Astrocyte (in vitro differentiated cells and primary cell): ENCODE measurements at regions not wholly inside any gene's neighbourhood (a gene's known extent, or its start where the extent isn't known, plus 50 kb on each side); places are given as distances from the start of the nearest gene placed in this dataset.

ENCODE experiments used
- DNase-seq: peaks from one replicate; pipeline ENCODE4 v3.0.0-alpha.2; 2010; ENCODE audit warnings: low read depth
- FAIRE-seq: peaks from 2 replicates; lab custom pipeline; 2011; peaks lifted over from hg19 to GRCh38; lab: Jason Lieb, UNC
- H2AFZ ChIP-seq: 2 replicates; pipeline ENCODE4 v1.6.0; 2012; ENCODE audit warnings: low read depth, low read length, inconsistent platforms
- H3K27ac ChIP-seq: 2 replicates; pipeline ENCODE4 v1.5.1; 2011; ENCODE audit warnings: low read depth, low read length, inconsistent platforms
- H3K27me3 ChIP-seq: 2 replicates; pipeline ENCODE4 v1.6.0; 2011; ENCODE audit warnings: low read length, inconsistent platforms; ENCODE audit not compliant: insufficient read depth
- H3K36me3 ChIP-seq: 2 replicates; pipeline ENCODE4 v1.5.1; 2011; ENCODE audit warnings: low read length, inconsistent platforms; ENCODE audit not compliant: insufficient read depth
- H3K4me1 ChIP-seq: 2 replicates; pipeline ENCODE4 v1.5.1; 2011; ENCODE audit warnings: low read length, inconsistent platforms; ENCODE audit not compliant: insufficient read depth
- H3K4me2 ChIP-seq: 2 replicates; pipeline ENCODE4 v1.6.0; 2012; ENCODE audit warnings: low read length, inconsistent platforms
- H3K4me3 ChIP-seq: 2 replicates; pipeline ENCODE4 v1.5.1; 2011; ENCODE audit warnings: low read depth, mild to moderate bottlenecking, low read length, inconsistent platforms; ENCODE audit not compliant: insufficient read depth
- H3K79me2 ChIP-seq: 2 replicates; pipeline ENCODE4 v1.6.0; 2012; ENCODE audit warnings: mild to moderate bottlenecking, low read length, inconsistent platforms; ENCODE audit not compliant: insufficient read depth
- H3K9ac ChIP-seq: 2 replicates; pipeline ENCODE4 v1.6.0; 2012; ENCODE audit warnings: mild to moderate bottlenecking, low read length, inconsistent platforms
- H3K9me3 ChIP-seq: 2 replicates; pipeline ENCODE4 v1.5.1; 2012; ENCODE audit warnings: low read depth, mild to moderate bottlenecking, low read length, inconsistent platforms; ENCODE audit not compliant: insufficient read depth
- H4K20me1 ChIP-seq: 2 replicates; pipeline ENCODE4 v1.6.0; 2012; ENCODE audit warnings: low read length, inconsistent platforms; ENCODE audit not compliant: insufficient read depth
- H3K27ac Mint-ChIP-seq: one replicate; pipeline ENCODE4 v1.8.0; 2021; ENCODE audit warnings: mild to moderate bottlenecking, mixed read lengths; ENCODE audit not compliant: unreplicated experiment
- H3K27me3 Mint-ChIP-seq: one replicate; pipeline ENCODE4 v1.8.0; 2021; ENCODE audit warnings: low read depth, mixed read lengths; ENCODE audit not compliant: unreplicated experiment
- H3K36me3 Mint-ChIP-seq: one replicate; pipeline ENCODE4 v1.8.0; 2021; ENCODE audit warnings: low read depth, mixed read lengths; ENCODE audit not compliant: unreplicated experiment
- H3K4me1 Mint-ChIP-seq: one replicate; pipeline ENCODE4 v1.8.0; 2021; ENCODE audit warnings: low read depth, mixed read lengths; ENCODE audit not compliant: unreplicated experiment
- H3K4me3 Mint-ChIP-seq: one replicate; pipeline ENCODE4 v1.8.0; 2021; ENCODE audit warnings: mild to moderate bottlenecking, moderate library complexity, mixed read lengths; ENCODE audit not compliant: unreplicated experiment
- H3K9me3 Mint-ChIP-seq: one replicate; pipeline ENCODE4 v1.8.0; 2021; ENCODE audit warnings: mild to moderate bottlenecking, mixed read lengths; ENCODE audit not compliant: unreplicated experiment
- EZH2 ChIP-seq: IDR thresholded peaks from 2 replicates; pipeline ENCODE4 v1.6.1; 2012; ENCODE audit warnings: mild to moderate bottlenecking, low read length, inconsistent platforms; ENCODE audit not compliant: insufficient read depth
- TF ChIP-seq, protein P1 (sequence below): IDR thresholded peaks from 2 replicates; pipeline ENCODE4 v1.5.1; 2011; ENCODE audit warnings: low read depth, mild to moderate bottlenecking, inconsistent platforms, low read length, moderate library complexity; ENCODE audit not compliant: insufficient read depth

- no peaks in the 10 kb centered on the region for H3K4me1 Mint-ChIP-seq
- DNase-seq (no peak), FAIRE-seq (no peak)
- H3K36me3 ChIP-seq: no peaks in the 10 kb centered on the region
- no peak overlapping the region for H3K4me3 ChIP-seq
- no peaks in the 10 kb centered on the region for H3K4me1 ChIP-seq
- TF ChIP-seq, protein P1, sequence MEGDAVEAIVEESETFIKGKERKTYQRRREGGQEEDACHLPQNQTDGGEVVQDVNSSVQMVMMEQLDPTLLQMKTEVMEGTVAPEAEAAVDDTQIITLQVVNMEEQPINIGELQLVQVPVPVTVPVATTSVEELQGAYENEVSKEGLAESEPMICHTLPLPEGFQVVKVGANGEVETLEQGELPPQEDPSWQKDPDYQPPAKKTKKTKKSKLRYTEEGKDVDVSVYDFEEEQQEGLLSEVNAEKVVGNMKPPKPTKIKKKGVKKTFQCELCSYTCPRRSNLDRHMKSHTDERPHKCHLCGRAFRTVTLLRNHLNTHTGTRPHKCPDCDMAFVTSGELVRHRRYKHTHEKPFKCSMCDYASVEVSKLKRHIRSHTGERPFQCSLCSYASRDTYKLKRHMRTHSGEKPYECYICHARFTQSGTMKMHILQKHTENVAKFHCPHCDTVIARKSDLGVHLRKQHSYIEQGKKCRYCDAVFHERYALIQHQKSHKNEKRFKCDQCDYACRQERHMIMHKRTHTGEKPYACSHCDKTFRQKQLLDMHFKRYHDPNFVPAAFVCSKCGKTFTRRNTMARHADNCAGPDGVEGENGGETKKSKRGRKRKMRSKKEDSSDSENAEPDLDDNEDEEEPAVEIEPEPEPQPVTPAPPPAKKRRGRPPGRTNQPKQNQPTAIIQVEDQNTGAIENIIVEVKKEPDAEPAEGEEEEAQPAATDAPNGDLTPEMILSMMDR: no peak
- no peak for TF ChIP-seq EZH2
- H3K27me3 ChIP-seq: no peaks in the 10 kb centered on the region
- H3K9ac ChIP-seq: no peak overlapping the region
- H3K27ac Mint-ChIP-seq: no peak overlapping the region
- no peak overlapping the region for H3K4me2 ChIP-seq
- no peaks in the 10 kb centered on the region for H3K36me3 Mint-ChIP-seq
- no peak overlapping the region for H3K4me3 Mint-ChIP-seq
- H3K27me3 Mint-ChIP-seq: peaks cover 49% of the 10 kb centered on the region
- H3K79me2 ChIP-seq: no peaks in the 10 kb centered on the region
- no peak overlapping the region for H3K27ac ChIP-seq
- H3K9me3 ChIP-seq: peaks cover 10% of the 10 kb centered on the region
- no peak overlapping the region for H2AFZ ChIP-seq
- H4K20me1 ChIP-seq: no peaks in the 10 kb centered on the region
- H3K9me3 Mint-ChIP-seq: no peaks in the 10 kb centered on the region
Observed at GRCh38 chr1:5222626-5223025, 568.2 kb downstream of the AJAP1 start.

DNA sequence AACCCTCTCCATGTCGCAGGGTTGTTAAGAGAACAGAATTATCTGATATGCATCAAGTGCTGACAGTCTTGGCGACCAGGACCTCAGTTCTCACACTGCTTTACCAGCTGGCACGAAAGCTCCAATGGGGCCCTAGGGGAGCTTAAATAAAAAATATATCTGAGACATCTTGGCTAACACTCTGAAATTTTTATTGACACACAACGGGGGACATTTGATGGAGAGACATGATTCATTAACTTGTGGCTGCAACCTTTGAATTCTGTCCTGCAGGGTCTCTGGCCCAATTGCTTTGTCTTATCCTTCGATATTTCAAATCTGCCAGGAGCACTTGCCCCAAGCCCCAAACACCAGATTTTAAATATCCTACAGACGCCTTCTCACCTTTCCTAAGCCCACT, 567.0 kb downstream of the AJAP1 start:
- peaks cover 54% of the 10 kb centered on the region for H3K27me3 Mint-ChIP-seq
- FAIRE-seq: no peak

GRCh38 chr1:5220821-5221220, 566.4 kb downstream of the AJAP1 start:
- peaks cover 11% of the 10 kb centered on the region for H3K9me3 ChIP-seq
- FAIRE-seq (no peak), DNase-seq (no peak)
- no peak overlapping the region for H3K27ac Mint-ChIP-seq
- H3K4me1 Mint-ChIP-seq: no peaks in the 10 kb centered on the region
- TF ChIP-seq, protein P1: no peak
- no peak for TF ChIP-seq EZH2
- H3K4me2 ChIP-seq: no peak overlapping the region
- H3K36me3 Mint-ChIP-seq: no peaks in the 10 kb centered on the region
- H3K4me3 ChIP-seq: no peak overlapping the region
- H3K9me3 Mint-ChIP-seq: peaks cover 4% of the 10 kb centered on the region
- no peaks in the 10 kb centered on the region for H4K20me1 ChIP-seq
- H2AFZ ChIP-seq: no peak overlapping the region
- H3K9ac ChIP-seq: no peak overlapping the region
- H3K4me3 Mint-ChIP-seq: no peak overlapping the region
- H3K27ac ChIP-seq: no peak overlapping the region
- H3K27me3 ChIP-seq: no peaks in the 10 kb centered on the region
- peaks cover 50% of the 10 kb centered on the region for H3K27me3 Mint-ChIP-seq
- no peaks in the 10 kb centered on the region for H3K79me2 ChIP-seq
- no peaks in the 10 kb centered on the region for H3K4me1 ChIP-seq
- no peaks in the 10 kb centered on the region for H3K36me3 ChIP-seq

More for the DNA sequence above, 567.0 kb downstream of the AJAP1 start:
- Mint-ChIP-seq H3K4me1 (no peaks in the 10 kb centered on the region), H3K9me3 (peaks cover 4% of the 10 kb centered on the region), H3K27ac (no peak overlapping the region), H3K36me3 (no peaks in the 10 kb centered on the region), H3K4me3 (no peak overlapping the region)
- no peak overlapping the region for H2AFZ ChIP-seq
- no peak overlapping the region for H3K27ac ChIP-seq
- H3K4me1 ChIP-seq: no peaks in the 10 kb centered on the region
- H3K27me3 ChIP-seq: no peaks in the 10 kb centered on the region
- H3K79me2 ChIP-seq: no peaks in the 10 kb centered on the region
- H3K36me3 ChIP-seq: no peaks in the 10 kb centered on the region
- TF ChIP-seq, protein P1: no peak
- no peak for TF ChIP-seq EZH2
- no peak overlapping the region for H3K4me2 ChIP-seq
- no peak for DNase-seq
- no peaks in the 10 kb centered on the region for H4K20me1 ChIP-seq
- H3K9ac ChIP-seq: no peak overlapping the region
- H3K4me3 ChIP-seq: no peak overlapping the region
- H3K9me3 ChIP-seq: peaks cover 11% of the 10 kb centered on the region
